GM19372 (cell line): ENCODE measurements at regions not wholly inside any gene's neighbourhood (a gene's known extent, or its start where the extent isn't known, plus 50 kb on each side); places are given as distances from the start of the nearest gene placed in this dataset.

Experiments used
- ATAC-seq: cut with Tn5 transposase; IDR thresholded peaks from one replicate; pipeline ENCODE4 v1.9.1; 2021; ENCODE audit warnings: mild to moderate bottlenecking, low read depth, moderate library complexity; ENCODE audit not compliant: unreplicated experiment

- no peak for ATAC-seq
Measured at GRCh38 chr19:31500197-31500830, 151.1 kb upstream of the TSHZ3 start.

DNA sequence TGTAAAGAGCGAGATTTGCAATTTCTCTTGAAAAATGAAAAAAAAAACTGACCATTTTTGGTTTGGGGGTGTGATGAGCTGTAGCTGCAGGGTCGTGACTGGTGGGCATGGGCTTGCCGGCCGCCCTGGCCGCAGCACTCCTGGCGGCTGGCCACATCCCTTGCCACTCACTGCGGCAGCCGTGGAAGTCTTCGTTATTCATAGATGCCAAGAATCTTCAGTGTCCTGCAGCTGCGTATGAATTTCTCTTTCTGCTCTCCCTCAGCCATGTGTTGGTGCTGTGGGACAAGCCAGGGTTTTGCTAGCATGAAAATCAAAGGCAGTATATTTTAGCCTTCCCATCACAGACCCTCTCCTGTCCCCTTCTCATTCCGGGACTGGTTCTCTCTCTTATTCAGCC, 151.7 kb upstream of the TSHZ3 start:
- ATAC-seq = no peak

- ATAC-seq = no peak
Measured at GRCh38 chr19:31501427-31502195, 152.4 kb upstream of the TSHZ3 start.

DNA sequence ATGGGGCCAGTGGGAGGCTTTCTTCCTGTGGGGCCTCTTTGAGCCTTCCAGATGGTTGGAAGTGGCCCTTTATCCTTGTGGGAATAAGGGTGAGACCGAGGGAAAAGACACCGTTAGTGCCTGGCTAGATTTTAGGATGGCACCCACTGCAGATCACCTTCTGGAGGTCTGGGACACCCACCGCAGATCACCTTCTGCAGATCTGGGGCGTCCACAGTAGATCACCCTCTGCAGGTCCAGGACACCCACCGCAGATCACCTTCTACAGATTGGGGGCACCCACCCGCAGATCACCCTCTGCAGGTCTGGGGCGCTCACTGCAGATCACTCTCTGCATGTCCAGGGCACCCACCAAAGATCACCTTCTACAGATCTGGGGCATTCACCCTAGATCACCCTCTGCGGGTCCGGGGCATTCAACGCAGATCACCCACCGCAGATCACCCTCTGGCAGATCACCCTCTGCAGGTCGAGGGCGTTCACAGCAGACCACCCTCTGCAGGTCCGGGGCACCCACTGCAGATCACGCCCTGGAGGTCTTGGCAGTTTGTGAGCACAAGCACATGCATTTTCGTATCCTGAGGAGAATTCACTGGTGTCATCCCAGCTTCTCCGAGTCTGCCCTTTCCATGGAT, 153.4 kb upstream of the TSHZ3 start:
- ATAC-seq = no peak

- ATAC-seq = no peak
Measured at GRCh38 chr19:31503211-31503610, 154.0 kb upstream of the TSHZ3 start.

DNA sequence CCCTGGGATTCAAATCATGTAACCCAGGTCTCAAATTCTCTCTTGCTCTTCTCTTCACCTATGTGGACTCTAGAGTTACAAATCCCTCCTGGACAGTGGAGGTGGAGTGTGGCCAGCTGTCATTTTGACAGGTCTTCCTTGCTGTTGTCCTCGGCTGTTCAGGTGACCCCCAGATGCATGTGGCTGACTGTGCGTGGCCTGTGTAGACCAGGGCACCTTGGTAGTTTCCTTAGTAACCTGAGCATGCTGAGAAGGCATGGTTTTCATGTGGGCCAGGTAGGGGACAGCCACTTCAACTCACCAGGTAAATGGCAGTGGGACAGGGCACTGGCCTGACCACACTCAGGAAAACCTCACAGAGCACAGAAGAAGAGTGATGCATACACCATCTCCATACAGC, 155.0 kb upstream of the TSHZ3 start:
- ATAC-seq = no peak

GRCh38 chr19:31505596-31505910, 156.3 kb upstream of the TSHZ3 start:
- no peak for ATAC-seq

DNA sequence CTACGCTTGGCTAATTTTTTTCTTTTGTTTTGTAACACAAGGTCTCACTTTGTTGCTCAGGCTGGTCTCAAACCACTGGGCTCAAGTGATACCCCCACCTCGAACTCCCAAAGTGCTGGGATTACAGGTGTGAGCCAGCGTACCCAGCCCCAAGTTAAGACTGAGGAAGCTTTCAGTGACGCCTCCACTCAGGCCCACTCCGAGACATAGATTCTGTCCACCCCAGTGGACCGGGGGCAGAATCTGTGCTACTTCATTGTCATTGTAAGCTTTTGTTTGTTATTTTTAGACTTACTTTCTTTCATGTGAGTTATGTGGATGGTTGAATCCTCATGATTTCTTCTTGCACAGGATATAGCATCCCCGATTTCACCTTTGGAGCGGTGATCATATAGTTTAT, 156.9 kb upstream of the TSHZ3 start:
- no peak for ATAC-seq

- no peak for ATAC-seq
Measured at GRCh38 chr19:31510635-31511034, 161.4 kb upstream of the TSHZ3 start.

DNA sequence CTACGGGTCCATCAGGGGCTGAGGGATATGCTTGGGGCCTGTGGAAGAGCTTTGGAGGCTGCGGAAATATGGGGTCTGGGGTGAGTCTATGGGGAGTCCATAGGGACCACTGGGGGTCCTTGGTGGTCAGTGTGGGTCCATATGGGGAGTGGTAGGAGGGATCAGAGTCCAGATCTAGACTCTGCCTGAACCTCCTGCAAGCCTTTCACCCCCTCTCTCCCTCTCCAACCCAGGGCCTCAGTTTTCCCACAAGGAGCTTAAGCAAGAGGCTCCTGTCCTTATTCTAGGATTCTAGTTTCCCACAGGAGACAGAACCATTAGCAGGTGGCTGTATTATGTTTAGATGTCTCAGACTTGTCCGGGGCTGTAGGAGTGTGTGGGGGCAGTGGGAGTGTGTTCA, 161.9 kb upstream of the TSHZ3 start:
- ATAC-seq = no peak

GRCh38 chr19:31511696-31512095, 162.5 kb upstream of the TSHZ3 start:
- no peak for ATAC-seq

- ATAC-seq = no peak
Measured at GRCh38 chr19:31512181-31512970, 163.1 kb upstream of the TSHZ3 start.

DNA sequence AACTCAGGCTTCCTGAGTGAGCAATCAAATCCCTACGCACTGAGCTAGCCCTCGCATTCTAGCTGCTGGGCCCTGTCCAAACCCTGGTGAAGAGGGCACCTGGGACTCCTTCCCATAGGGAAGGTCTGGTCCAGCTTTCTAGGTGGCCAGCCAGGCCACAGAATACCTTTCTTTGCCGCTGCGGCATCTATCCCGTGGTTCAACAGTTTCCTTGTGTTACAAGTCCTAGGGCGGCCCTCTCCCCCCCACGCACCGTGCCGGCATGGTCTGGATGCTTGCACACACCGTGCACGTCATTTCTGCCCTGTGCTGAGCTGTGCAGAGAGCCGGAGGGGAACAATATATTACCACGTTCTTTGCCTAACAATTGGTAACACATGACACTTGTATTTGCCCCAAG, 164.6 kb upstream of the TSHZ3 start:
- no peak for ATAC-seq

- ATAC-seq = no peak
Measured at GRCh38 chr19:31515931-31516330, 166.7 kb upstream of the TSHZ3 start.

- ATAC-seq = no peak
Measured at GRCh38 chr19:31516756-31517155, 167.5 kb upstream of the TSHZ3 start.

DNA sequence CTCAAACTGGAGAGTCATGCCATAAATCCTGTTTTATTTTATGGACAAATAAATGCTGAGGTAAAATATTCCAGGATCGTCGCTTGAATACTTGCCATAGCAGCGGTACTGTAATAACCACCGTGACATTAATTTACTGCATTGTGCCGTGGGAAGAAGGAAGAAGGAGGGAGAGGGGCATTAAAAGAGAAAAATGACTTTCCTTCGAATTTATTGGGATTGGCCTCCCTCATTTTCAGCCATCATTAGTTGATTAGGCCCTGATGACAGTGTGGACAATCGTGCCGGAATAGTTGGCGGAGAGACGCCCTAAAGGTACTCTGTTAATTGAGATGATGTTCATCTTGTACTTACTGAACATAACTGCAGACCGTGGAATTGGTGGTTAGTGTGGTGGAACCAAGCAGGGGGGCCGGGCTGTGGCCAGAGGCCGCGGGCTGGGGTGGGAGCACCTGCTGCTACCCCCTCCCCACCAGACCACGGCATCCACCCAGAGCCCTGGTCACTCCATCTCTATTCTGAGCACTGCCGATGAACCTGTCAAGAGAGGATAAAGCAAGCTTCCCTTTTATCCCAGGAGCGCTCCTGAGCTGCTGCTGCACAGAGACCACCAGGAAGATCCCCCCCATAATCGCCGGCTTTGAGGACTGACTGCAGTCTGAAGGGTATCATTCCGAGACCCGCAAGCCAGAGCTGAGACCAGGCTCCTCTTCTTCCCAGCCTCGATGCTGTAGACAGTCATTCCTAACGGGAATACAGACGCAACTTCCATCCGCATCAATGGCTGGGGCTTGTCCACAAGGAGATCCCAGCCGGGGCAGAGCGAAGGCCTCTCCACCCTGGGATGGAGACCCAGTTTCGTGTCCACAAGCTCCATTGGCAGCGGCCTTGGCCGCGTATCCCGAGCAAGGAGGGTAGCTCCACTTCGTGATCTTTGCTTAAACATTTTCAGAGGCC, 168.3 kb upstream of the TSHZ3 start:
- no peak for ATAC-seq

DNA sequence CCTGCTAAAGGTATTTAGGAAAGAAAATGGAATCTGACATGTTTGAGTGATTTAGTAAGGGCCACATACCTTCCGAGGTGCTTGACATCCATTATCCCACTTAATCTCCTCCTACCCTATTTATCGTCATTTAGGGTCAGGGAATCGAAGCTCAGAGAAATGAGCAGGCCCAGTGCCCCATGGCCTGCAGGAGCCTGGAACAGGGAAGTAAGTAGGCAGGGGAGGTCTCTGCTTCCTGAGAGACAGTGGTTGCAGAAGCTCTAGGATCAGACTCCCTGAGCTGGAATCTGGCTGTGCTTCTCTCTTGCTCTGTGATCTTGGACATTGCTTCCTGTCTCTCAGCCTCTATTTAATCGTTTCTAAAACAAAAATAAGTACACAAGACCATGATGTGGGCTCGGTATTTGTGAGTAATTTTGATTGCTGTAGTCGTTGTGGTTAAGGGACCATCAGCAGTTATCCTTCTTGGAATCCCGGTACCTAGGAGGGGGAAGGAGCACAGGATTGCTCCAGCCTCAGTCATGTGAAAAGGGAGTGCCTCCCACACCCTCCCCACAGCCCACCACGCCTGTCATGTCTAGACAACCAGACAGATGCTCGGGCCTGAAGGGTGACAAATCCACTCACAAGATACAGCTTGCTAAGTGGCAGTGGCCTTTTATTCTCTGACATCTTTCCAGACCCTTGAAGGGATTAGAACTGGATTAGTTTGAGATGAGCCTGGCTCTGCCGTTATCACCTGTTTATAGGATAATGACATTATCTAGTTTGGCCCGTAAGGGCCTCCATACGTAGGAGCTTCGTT, 169.2 kb upstream of the TSHZ3 start:
- ATAC-seq = no peak

DNA sequence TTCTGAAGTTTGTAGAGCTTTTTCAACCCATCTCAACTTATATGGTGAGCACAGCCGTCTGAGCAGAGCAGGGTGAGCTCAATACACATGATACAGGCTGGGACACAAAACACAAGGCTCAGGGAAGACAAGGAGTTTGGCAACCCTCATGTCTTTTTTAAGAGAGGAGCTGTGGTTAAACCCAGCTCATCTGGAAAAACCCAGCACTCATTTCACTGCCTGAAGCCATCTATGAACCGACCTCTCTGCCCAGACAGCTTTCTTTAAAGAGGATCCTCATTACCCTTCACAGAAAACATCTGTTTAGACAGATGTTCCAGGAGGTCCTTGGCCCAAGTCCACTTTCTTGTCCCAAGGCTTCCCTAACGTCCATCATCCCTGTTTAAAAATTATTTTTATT, 170.0 kb upstream of the TSHZ3 start:
- ATAC-seq = no peak

- no peak for ATAC-seq
Measured at GRCh38 chr19:31519908-31520307, 170.7 kb upstream of the TSHZ3 start.
